Neural cell (in vitro differentiated cells): ENCODE measurements at regions not wholly inside any gene's neighbourhood (a gene's known extent, or its start where the extent isn't known, plus 50 kb on each side); places are given as distances from the start of the nearest gene placed in this dataset.

Source experiments
- EP300 ChIP-seq: fragments of 450-650 bp; conservative IDR thresholded peaks from 2 replicates; pipeline ENCODE4 v1.6.1; 2014; ENCODE audit warnings: antibody characterized with exemption, mild to moderate bottlenecking, moderate library complexity; ENCODE audit not compliant: poor library complexity, severe bottlenecking
- EZH2 ChIP-seq: fragments of 200-600, 300-800 bp; shearing (Covaris generic), sonication (generic); IDR thresholded peaks from 2 replicates; pipeline ENCODE4 v1.6.1; 2014; ENCODE audit warnings: antibody characterized with exemption, low read length, borderline replicate concordance, mild to moderate bottlenecking; ENCODE audit not compliant: insufficient read depth, poor library complexity, severe bottlenecking
- POLR2AphosphoS5 ChIP-seq: IDR thresholded peaks from 2 replicates; pipeline ENCODE4 v1.6.1; 2012
- RAD21 ChIP-seq: fragments of 450-650 bp; conservative IDR thresholded peaks from 2 replicates; pipeline ENCODE4 v1.6.1; 2014; ENCODE audit warnings: antibody characterized with exemption, mild to moderate bottlenecking, moderate library complexity
- TAF1 ChIP-seq: IDR thresholded peaks from 2 replicates; pipeline ENCODE4 v1.6.1; 2012; ENCODE audit warnings: low read depth
- TF ChIP-seq, protein P1 (sequence below): fragments of 450-650 bp; IDR thresholded peaks from 2 replicates; pipeline ENCODE4 v1.5.1; 2014; ENCODE audit warnings: antibody characterized with exemption, mild to moderate bottlenecking, moderate library complexity; ENCODE audit not compliant: poor library complexity, severe bottlenecking

DNA sequence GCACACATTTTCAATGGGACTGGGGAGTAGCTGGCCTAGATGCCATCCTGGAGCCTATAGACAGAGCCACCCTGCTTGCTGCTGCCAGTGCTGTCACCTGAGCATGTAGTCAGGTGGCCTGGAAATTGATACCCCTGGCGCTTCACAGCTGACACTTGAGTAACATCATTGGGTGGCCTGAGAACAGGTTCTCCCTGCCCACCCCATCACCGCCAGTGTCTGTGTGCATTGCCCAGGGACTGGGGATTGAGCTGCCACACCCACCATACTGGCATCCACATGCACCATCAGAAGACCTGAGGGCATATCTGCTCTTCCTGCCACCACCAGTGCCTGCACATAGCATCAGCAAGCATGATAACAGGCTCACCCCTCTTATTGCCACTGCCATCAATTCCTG is 1142.9 kb upstream of the PABPC4L start:
- no peak for TF ChIP-seq TAF1
- TF ChIP-seq EP300, result no peak
- TF ChIP-seq, protein P1, sequence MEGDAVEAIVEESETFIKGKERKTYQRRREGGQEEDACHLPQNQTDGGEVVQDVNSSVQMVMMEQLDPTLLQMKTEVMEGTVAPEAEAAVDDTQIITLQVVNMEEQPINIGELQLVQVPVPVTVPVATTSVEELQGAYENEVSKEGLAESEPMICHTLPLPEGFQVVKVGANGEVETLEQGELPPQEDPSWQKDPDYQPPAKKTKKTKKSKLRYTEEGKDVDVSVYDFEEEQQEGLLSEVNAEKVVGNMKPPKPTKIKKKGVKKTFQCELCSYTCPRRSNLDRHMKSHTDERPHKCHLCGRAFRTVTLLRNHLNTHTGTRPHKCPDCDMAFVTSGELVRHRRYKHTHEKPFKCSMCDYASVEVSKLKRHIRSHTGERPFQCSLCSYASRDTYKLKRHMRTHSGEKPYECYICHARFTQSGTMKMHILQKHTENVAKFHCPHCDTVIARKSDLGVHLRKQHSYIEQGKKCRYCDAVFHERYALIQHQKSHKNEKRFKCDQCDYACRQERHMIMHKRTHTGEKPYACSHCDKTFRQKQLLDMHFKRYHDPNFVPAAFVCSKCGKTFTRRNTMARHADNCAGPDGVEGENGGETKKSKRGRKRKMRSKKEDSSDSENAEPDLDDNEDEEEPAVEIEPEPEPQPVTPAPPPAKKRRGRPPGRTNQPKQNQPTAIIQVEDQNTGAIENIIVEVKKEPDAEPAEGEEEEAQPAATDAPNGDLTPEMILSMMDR, result no peak
- TF ChIP-seq RAD21, result no peak
- no peak for TF ChIP-seq POLR2AphosphoS5
- TF ChIP-seq EZH2, result no peak
